ENCODE measurements at regions not wholly inside any gene's neighbourhood (a gene's known extent, or its start where the extent isn't known, plus 50 kb on each side); places are given as distances from the start of the nearest gene placed in this dataset.

- H2AFZ ChIP-seq (ENCODE audit: low read length), result no peak overlapping the region
- DNase-seq (ENCODE audit: low read depth in 2 of 2), result no peak
- no peak overlapping the region for H3K27ac ChIP-seq (ENCODE audit: insufficient read depth, low read length)
- no peaks in the 10 kb centered on the region for H4K20me1 ChIP-seq (ENCODE audit: control insufficient read depth, extremely low read depth, insufficient read depth, low read length)
- TF ChIP-seq EZH2 (IDR thresholded peaks at IDR 0.05; ENCODE audit: low read length, missing control alignments) (no peak), CTCF (conservative IDR thresholded peaks at IDR 0.05 in 1 of 2, IDR thresholded peaks at IDR 0.05 in 1 of 2; ENCODE audit: low read depth in 1 of 2, low read length in 2 of 2) (no peak)
- no peak overlapping the region for H3K9ac ChIP-seq (ENCODE audit: insufficient read depth, low read length)
- no peaks in the 10 kb centered on the region for H3K9me3 ChIP-seq (ENCODE audit: control insufficient read depth, insufficient read depth, low read depth, low read length)
- no peak overlapping the region for H3K4me2 ChIP-seq (ENCODE audit: extremely low read depth, insufficient read depth, low read length)
- no peaks in the 10 kb centered on the region for H3K4me1 ChIP-seq (ENCODE audit: control insufficient read depth, extremely low read depth, insufficient read depth, low read length)
- no peaks in the 10 kb centered on the region for H3K79me2 ChIP-seq (ENCODE audit: control insufficient read depth, insufficient read depth, low read length)
- H3K4me3 ChIP-seq (replicated peaks in 1 of 4; ENCODE audit: control extremely low read depth in 1 of 4, insufficient read depth in 1 of 4, low read depth in 3 of 4, low read length in 4 of 4), result no peak overlapping the region
- no peaks in the 10 kb centered on the region for H3K27me3 ChIP-seq (ENCODE audit: control insufficient read depth, insufficient read depth, low read length)
- no peaks in the 10 kb centered on the region for H3K36me3 ChIP-seq (ENCODE audit: control insufficient read depth, insufficient read depth, low read length)
These were observed 570.5 kb upstream of the SEMA3D start for GRCh38 chr7:85757348-85757747.

- H3K4me1 ChIP-seq (ENCODE audit: control insufficient read depth, extremely low read depth, insufficient read depth, low read length), result no peaks in the 10 kb centered on the region
- H4K20me1 ChIP-seq (ENCODE audit: control insufficient read depth, extremely low read depth, insufficient read depth, low read length), result no peaks in the 10 kb centered on the region
- no peak overlapping the region for H3K27ac ChIP-seq (ENCODE audit: insufficient read depth, low read length)
- H2AFZ ChIP-seq (ENCODE audit: low read length), result no peak overlapping the region
- H3K36me3 ChIP-seq (ENCODE audit: control insufficient read depth, insufficient read depth, low read length), result no peaks in the 10 kb centered on the region
- DNase-seq (ENCODE audit: low read depth in 2 of 2), result peak; percentile 38 to 60
- no peak overlapping the region for H3K9ac ChIP-seq (ENCODE audit: insufficient read depth, low read length)
- H3K79me2 ChIP-seq (ENCODE audit: control insufficient read depth, insufficient read depth, low read length), result no peaks in the 10 kb centered on the region
- no peak overlapping the region for H3K4me3 ChIP-seq (replicated peaks in 1 of 4; ENCODE audit: control extremely low read depth in 1 of 4, insufficient read depth in 1 of 4, low read depth in 3 of 4, low read length in 4 of 4)
- no peak overlapping the region for H3K4me2 ChIP-seq (ENCODE audit: extremely low read depth, insufficient read depth, low read length)
- H3K9me3 ChIP-seq (ENCODE audit: control insufficient read depth, insufficient read depth, low read depth, low read length), result no peaks in the 10 kb centered on the region
- H3K27me3 ChIP-seq (ENCODE audit: control insufficient read depth, insufficient read depth, low read length), result no peaks in the 10 kb centered on the region
- TF ChIP-seq EZH2 (IDR thresholded peaks at IDR 0.05; ENCODE audit: low read length, missing control alignments) (no peak), CTCF (conservative IDR thresholded peaks at IDR 0.05 in 1 of 2, IDR thresholded peaks at IDR 0.05 in 1 of 2; ENCODE audit: low read depth in 1 of 2, low read length in 2 of 2) (peak; percentile 62 to 80)
These were observed 563.6 kb upstream of the SEMA3D start for GRCh38 chr7:85750454-85750949.

GRCh38 chr7:85749696-85750453 is 563.0 kb upstream of the SEMA3D start:
- Histone ChIP-seq H3K4me2 (ENCODE audit: extremely low read depth, insufficient read depth, low read length) (no peak overlapping the region), H3K27ac (ENCODE audit: insufficient read depth, low read length) (no peak overlapping the region), H3K27me3 (ENCODE audit: control insufficient read depth, insufficient read depth, low read length) (no peaks in the 10 kb centered on the region), H3K9me3 (ENCODE audit: control insufficient read depth, insufficient read depth, low read depth, low read length) (no peaks in the 10 kb centered on the region), H4K20me1 (ENCODE audit: control insufficient read depth, extremely low read depth, insufficient read depth, low read length) (no peaks in the 10 kb centered on the region), H3K9ac (ENCODE audit: insufficient read depth, low read length) (no peak overlapping the region), H2AFZ (ENCODE audit: low read length) (no peak overlapping the region), H3K4me1 (ENCODE audit: control insufficient read depth, extremely low read depth, insufficient read depth, low read length) (no peaks in the 10 kb centered on the region), H3K4me3 (replicated peaks in 1 of 4; ENCODE audit: control extremely low read depth in 1 of 4, insufficient read depth in 1 of 4, low read depth in 3 of 4, low read length in 4 of 4) (no peak overlapping the region), H3K79me2 (ENCODE audit: control insufficient read depth, insufficient read depth, low read length) (no peaks in the 10 kb centered on the region), H3K36me3 (ENCODE audit: control insufficient read depth, insufficient read depth, low read length) (no peaks in the 10 kb centered on the region)
- no peak for DNase-seq (ENCODE audit: low read depth in 2 of 2)
- no peak for TF ChIP-seq EZH2 (IDR thresholded peaks at IDR 0.05; ENCODE audit: low read length, missing control alignments)
- no peak for TF ChIP-seq CTCF (conservative IDR thresholded peaks at IDR 0.05 in 1 of 2, IDR thresholded peaks at IDR 0.05 in 1 of 2; ENCODE audit: low read depth in 1 of 2, low read length in 2 of 2)
